Cerebellar nuclear complex (tissue), 1 donor: ENCODE measurements at regions not wholly inside any gene's neighbourhood (a gene's known extent, or its start where the extent isn't known, plus 50 kb on each side); places are given as distances from the start of the nearest gene placed in this dataset.
"Not testable (repeated sequence)": the region's sequence is repeated elsewhere in the genome, so short reads cannot be mapped to it uniquely, and the experiment has no call there.

Source experiments
- DNase-seq, 2 experiments: peaks; one replicate each; lab custom pipeline; 2025; lab: John Stamatoyannopoulos, UW

- no peak for DNase-seq
Measured at GRCh38 chr7:115356999-115357702, 435.3 kb downstream of the MDFIC start.

GRCh38 chr7:115356139-115356746 is 434.3 kb downstream of the MDFIC start:
- DNase-seq: no peak

- DNase-seq: no peak
Measured at GRCh38 chr7:115354925-115355324, 433.0 kb downstream of the MDFIC start.

- DNase-seq: no peak
Measured at GRCh38 chr7:115352375-115352774, 430.5 kb downstream of the MDFIC start.

- DNase-seq: no peak
Measured at GRCh38 chr7:115350764-115351163, 428.9 kb downstream of the MDFIC start.

GRCh38 chr7:115349635-115350034 is 427.7 kb downstream of the MDFIC start:
- no peak for DNase-seq

- no peak for DNase-seq
Measured at GRCh38 chr7:115346685-115347084, 424.8 kb downstream of the MDFIC start.

GRCh38 chr7:115340828-115341227 is 418.9 kb downstream of the MDFIC start:
- no peak for DNase-seq

GRCh38 chr7:115338016-115338415 is 416.1 kb downstream of the MDFIC start:
- DNase-seq: no peak

GRCh38 chr7:115332691-115333090 is 410.8 kb downstream of the MDFIC start:
- DNase-seq: no peak

GRCh38 chr7:115329006-115329405 is 407.1 kb downstream of the MDFIC start:
- no peak for DNase-seq

- DNase-seq: no peak
Measured at GRCh38 chr7:115328018-115328417, 406.1 kb downstream of the MDFIC start.

GRCh38 chr7:115327326-115327725 is 405.4 kb downstream of the MDFIC start:
- DNase-seq: no peak

GRCh38 chr7:115319541-115319940 is 397.6 kb downstream of the MDFIC start:
- no peak for DNase-seq

GRCh38 chr7:115310316-115310715 is 388.4 kb downstream of the MDFIC start:
- not testable (repeated sequence) for DNase-seq

- DNase-seq: no peak
Measured at GRCh38 chr7:115306586-115306985, 384.7 kb downstream of the MDFIC start.

GRCh38 chr7:115300231-115300870 is 378.5 kb downstream of the MDFIC start:
- no peak for DNase-seq

- DNase-seq: no peak
Measured at GRCh38 chr7:115299397-115300037, 377.6 kb downstream of the MDFIC start.

- DNase-seq: no peak
Measured at GRCh38 chr7:115297656-115298055, 375.8 kb downstream of the MDFIC start.

- no peak for DNase-seq
Measured at GRCh38 chr7:115293628-115294240, 371.8 kb downstream of the MDFIC start.

GRCh38 chr7:115292381-115292780 is 370.5 kb downstream of the MDFIC start:
- no peak for DNase-seq

GRCh38 chr7:115289971-115290370 is 368.1 kb downstream of the MDFIC start:
- DNase-seq: no peak
